H9 (cell line): ENCODE measurements at regions not wholly inside any gene's neighbourhood (a gene's known extent, or its start where the extent isn't known, plus 50 kb on each side); places are given as distances from the start of the nearest gene placed in this dataset.

Experiments
- DNase-seq: peaks from one replicate; pipeline ENCODE4 v3.0.0-alpha.2; 2017
- H2AFZ ChIP-seq: one replicate; pipeline ENCODE4 v1.6.1; 2013; ENCODE audit warnings: mild to moderate bottlenecking, low read length, control low read depth, moderate library complexity
- H2AK5ac ChIP-seq: 2 replicates; pipeline ENCODE4 v1.6.1; 2013; ENCODE audit warnings: low read length, control low read depth, mixed read lengths; ENCODE audit not compliant: insufficient read length
- H2BK120ac ChIP-seq: one replicate; pipeline ENCODE4 v1.6.1; 2013; ENCODE audit warnings: low read depth, mild to moderate bottlenecking, low read length, control low read depth, inconsistent platforms; ENCODE audit not compliant: poor library complexity, severe bottlenecking
- H2BK12ac ChIP-seq: 2 replicates; pipeline ENCODE4 v1.6.1; 2013; ENCODE audit warnings: low read length, control low read depth, mixed read lengths, low read depth; ENCODE audit not compliant: insufficient read length
- H2BK15ac ChIP-seq: 2 replicates; pipeline ENCODE4 v1.6.1; 2013; ENCODE audit warnings: low read depth, low read length, control low read depth
- H2BK20ac ChIP-seq: one replicate; pipeline ENCODE4 v1.6.1; 2013; ENCODE audit warnings: low read depth, mild to moderate bottlenecking, low read length, control low read depth, inconsistent platforms; ENCODE audit not compliant: poor library complexity, severe bottlenecking
- H2BK5ac ChIP-seq: 2 replicates; pipeline ENCODE4 v1.6.1; 2013; ENCODE audit warnings: low read length, control low read depth, mixed read lengths; ENCODE audit not compliant: insufficient read length
- H3K14ac ChIP-seq: 2 replicates; pipeline ENCODE4 v1.6.1; 2013; ENCODE audit warnings: low read length, control low read depth; ENCODE audit not compliant: insufficient read depth
- H3K18ac ChIP-seq: 2 replicates; pipeline ENCODE4 v1.6.1; 2013; ENCODE audit warnings: low read depth, mild to moderate bottlenecking, mixed read lengths, low read length, control low read depth; ENCODE audit not compliant: insufficient read length
- H3K23ac ChIP-seq: 2 replicates; pipeline ENCODE4 v1.6.1; 2013; ENCODE audit warnings: low read length, control low read depth, mixed read lengths, low read depth; ENCODE audit not compliant: insufficient read length
- H3K23me2 ChIP-seq: 2 replicates; pipeline ENCODE4 v1.6.1; 2013; ENCODE audit warnings: low read depth, mild to moderate bottlenecking, mixed read lengths, low read length, control low read depth; ENCODE audit not compliant: insufficient read length, poor library complexity, severe bottlenecking
- H3K27ac ChIP-seq: 2 replicates; pipeline ENCODE4 v1.5.1; 2013; ENCODE audit warnings: low read length, control low read depth, mixed read lengths, low read depth; ENCODE audit not compliant: insufficient read length
- H3K27me3 ChIP-seq: 2 replicates; pipeline ENCODE4 v1.6.1; 2013; ENCODE audit warnings: low read length, control low read depth, inconsistent platforms; ENCODE audit not compliant: insufficient read depth
- H3K4ac ChIP-seq: 2 replicates; pipeline ENCODE4 v1.6.1; 2013; ENCODE audit warnings: low read depth, mild to moderate bottlenecking, control low read depth, inconsistent platforms, low read length, moderate library complexity
- H3K4me1 ChIP-seq: 2 replicates; pipeline ENCODE4 v1.6.1; 2013; ENCODE audit warnings: low read length, control low read depth, inconsistent platforms; ENCODE audit not compliant: insufficient read depth
- H3K4me2 ChIP-seq: 2 replicates; pipeline ENCODE4 v1.6.1; 2013; ENCODE audit warnings: low read length, control low read depth, mixed read lengths; ENCODE audit not compliant: insufficient read length, insufficient read depth
- H3K56ac ChIP-seq: 2 replicates; pipeline ENCODE4 v1.6.1; 2013; ENCODE audit warnings: low read depth, mild to moderate bottlenecking, mixed read lengths, low read length, control low read depth; ENCODE audit not compliant: insufficient read length
- H3K79me1 ChIP-seq: 2 replicates; pipeline ENCODE4 v1.6.1; 2013; ENCODE audit warnings: low read depth, mild to moderate bottlenecking, moderate library complexity, low read length, control low read depth, inconsistent platforms; ENCODE audit not compliant: insufficient read depth, poor library complexity, severe bottlenecking
- H3K79me2 ChIP-seq: 2 replicates; pipeline ENCODE4 v1.6.1; 2013; ENCODE audit warnings: low read length, control low read depth, inconsistent platforms; ENCODE audit not compliant: insufficient read depth
- H3K9ac ChIP-seq: 2 replicates; pipeline ENCODE4 v1.6.1; 2013; ENCODE audit warnings: low read length, control low read depth, mixed read lengths; ENCODE audit not compliant: insufficient read length; ENCODE audit errors: extremely low read depth
- H3K9me3 ChIP-seq: one replicate; pipeline ENCODE4 v1.6.1; 2013; ENCODE audit warnings: low read depth, low read length, inconsistent platforms; ENCODE audit not compliant: control insufficient read depth
- H3T11ph ChIP-seq: one replicate; pipeline ENCODE4 v1.6.1; 2013; ENCODE audit warnings: mild to moderate bottlenecking, low read length, control low read depth, inconsistent platforms
- H4K20me1 ChIP-seq: one replicate; pipeline ENCODE4 v1.6.1; 2013; ENCODE audit not compliant: control insufficient read depth, insufficient read length, insufficient read depth
- H4K5ac ChIP-seq: 2 replicates; pipeline ENCODE4 v1.6.1; 2013; ENCODE audit warnings: low read depth, mild to moderate bottlenecking, mixed read lengths, low read length, control low read depth; ENCODE audit not compliant: insufficient read length
- H4K8ac ChIP-seq: replicated peaks from 2 replicates; pipeline ENCODE4 v1.6.1; 2013; ENCODE audit warnings: low read length, control low read depth, mixed read lengths, low read depth; ENCODE audit not compliant: insufficient read length
- H4K91ac ChIP-seq: 2 replicates; pipeline ENCODE4 v1.6.1; 2013; ENCODE audit warnings: low read depth, mild to moderate bottlenecking, moderate library complexity, mixed read lengths, low read length, control low read depth; ENCODE audit not compliant: insufficient read length
- H3K27ac Mint-ChIP-seq, 3 experiments: 2 replicates in 2 of 3; 3 replicates in 1 of 3; pipeline ENCODE4 v1.8.0; 2020 to 2021; ENCODE audit warnings: mixed read lengths in 3 of 3, mild to moderate bottlenecking in 1 of 3, moderate library complexity in 1 of 3
- H3K27me3 Mint-ChIP-seq: 2 replicates; pipeline ENCODE4 v1.8.0; 2021; ENCODE audit warnings: low read depth, mild to moderate bottlenecking, moderate library complexity, mixed read lengths
- H3K36me3 Mint-ChIP-seq, 3 experiments: 2 replicates in 2 of 3; 3 replicates in 1 of 3; pipeline ENCODE4 v1.8.0; 2020 to 2021; ENCODE audit warnings: low read depth in 3 of 3, mixed read lengths in 3 of 3; ENCODE audit not compliant: insufficient read depth in 1 of 3
- H3K4me1 Mint-ChIP-seq, 2 experiments: 2 replicates each; pipeline ENCODE4 v1.8.0; 2020; ENCODE audit warnings: mixed read lengths in 2 of 2
- H3K4me3 Mint-ChIP-seq, 2 experiments: 2 replicates in 1 of 2; 3 replicates in 1 of 2; pipeline ENCODE4 v1.8.0; 2020 to 2021; ENCODE audit warnings: mild to moderate bottlenecking in 2 of 2, mixed read lengths in 2 of 2, moderate library complexity in 1 of 2
- H3K9me3 Mint-ChIP-seq, 2 experiments: 2 replicates in 1 of 2; 3 replicates in 1 of 2; pipeline ENCODE4 v1.8.0; 2020; ENCODE audit warnings: mild to moderate bottlenecking in 2 of 2, mixed read lengths in 2 of 2, moderate library complexity in 1 of 2
- WGBS: extraction: QIAGEN DNeasy Blood & Tissue Kit; methylation state at CpG from one replicate; pipeline ENCODE4 v1.1.7; 2013; ENCODE audit warnings: missing lambda C conversion rate, low lambda C conversion rate, mixed read lengths; ENCODE audit not compliant: insufficient read length; ENCODE audit errors: extremely low coverage; 5-methylcytosine and 5-hydroxymethylcytosine counted together
- TF ChIP-seq, protein P1 (sequence below): fragments of 200-600 bp; sonication (generic); conservative IDR thresholded peaks from 3 replicates; pipeline ENCODE4 v1.8.0; 2021; ENCODE audit warnings: antibody characterized with exemption, mild to moderate bottlenecking

DNA sequence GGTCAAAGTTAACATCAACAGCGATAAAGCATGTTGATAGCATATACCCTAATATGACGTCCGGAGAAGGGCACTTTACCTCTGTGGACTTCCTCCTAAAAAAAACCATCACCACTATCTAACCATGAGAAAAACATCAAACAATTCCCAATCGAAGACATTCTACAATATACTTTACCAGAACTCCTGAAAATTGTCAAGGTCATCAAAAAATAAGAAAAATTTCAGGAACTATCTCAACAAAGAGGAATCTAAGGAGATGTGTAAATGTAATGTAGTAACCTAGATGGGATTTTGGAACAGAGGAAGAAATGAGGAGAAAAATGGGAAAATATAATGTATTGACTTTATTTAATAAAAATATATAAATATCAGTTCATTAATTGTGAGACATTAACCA is 1026.8 kb upstream of the MIR17HG start:
- no peak overlapping the region for H3K27ac ChIP-seq
- H4K20me1 ChIP-seq: no peaks in the 10 kb centered on the region
- H3K18ac ChIP-seq: no peak overlapping the region
- no peak overlapping the region for H4K5ac ChIP-seq
- no peak for DNase-seq
- no peaks in the 10 kb centered on the region for H3K36me3 Mint-ChIP-seq
- H2AK5ac ChIP-seq: no peak overlapping the region
- H3K9me3 ChIP-seq: no peaks in the 10 kb centered on the region
- no peak overlapping the region for H2BK12ac ChIP-seq
- H3K27ac Mint-ChIP-seq: no peak overlapping the region
- WGBS: no CpG with 5 or more reads among the region's 4 CpGs
- H3K4me1 ChIP-seq: no peaks in the 10 kb centered on the region
- H3K23me2 ChIP-seq: no peaks in the 10 kb centered on the region
- no peaks in the 10 kb centered on the region for H3K79me1 ChIP-seq
- no peak overlapping the region for H3K14ac ChIP-seq
- no peaks in the 10 kb centered on the region for H3K4me1 Mint-ChIP-seq
- H3T11ph ChIP-seq: no peak overlapping the region
- H3K79me2 ChIP-seq: no peaks in the 10 kb centered on the region
- no peak overlapping the region for H2BK120ac ChIP-seq
- TF ChIP-seq, protein P1, sequence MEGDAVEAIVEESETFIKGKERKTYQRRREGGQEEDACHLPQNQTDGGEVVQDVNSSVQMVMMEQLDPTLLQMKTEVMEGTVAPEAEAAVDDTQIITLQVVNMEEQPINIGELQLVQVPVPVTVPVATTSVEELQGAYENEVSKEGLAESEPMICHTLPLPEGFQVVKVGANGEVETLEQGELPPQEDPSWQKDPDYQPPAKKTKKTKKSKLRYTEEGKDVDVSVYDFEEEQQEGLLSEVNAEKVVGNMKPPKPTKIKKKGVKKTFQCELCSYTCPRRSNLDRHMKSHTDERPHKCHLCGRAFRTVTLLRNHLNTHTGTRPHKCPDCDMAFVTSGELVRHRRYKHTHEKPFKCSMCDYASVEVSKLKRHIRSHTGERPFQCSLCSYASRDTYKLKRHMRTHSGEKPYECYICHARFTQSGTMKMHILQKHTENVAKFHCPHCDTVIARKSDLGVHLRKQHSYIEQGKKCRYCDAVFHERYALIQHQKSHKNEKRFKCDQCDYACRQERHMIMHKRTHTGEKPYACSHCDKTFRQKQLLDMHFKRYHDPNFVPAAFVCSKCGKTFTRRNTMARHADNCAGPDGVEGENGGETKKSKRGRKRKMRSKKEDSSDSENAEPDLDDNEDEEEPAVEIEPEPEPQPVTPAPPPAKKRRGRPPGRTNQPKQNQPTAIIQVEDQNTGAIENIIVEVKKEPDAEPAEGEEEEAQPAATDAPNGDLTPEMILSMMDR: no peak
- H3K9ac ChIP-seq: no peak overlapping the region
- H2BK15ac ChIP-seq: no peak overlapping the region
- no peak overlapping the region for H3K4ac ChIP-seq
- no peak overlapping the region for H3K4me3 Mint-ChIP-seq
- H3K9me3 Mint-ChIP-seq: no peaks in the 10 kb centered on the region
- no peak overlapping the region for H4K8ac ChIP-seq
- H2BK20ac ChIP-seq: no peak overlapping the region
- no peaks in the 10 kb centered on the region for H3K27me3 ChIP-seq
- no peaks in the 10 kb centered on the region for H3K27me3 Mint-ChIP-seq
- H3K4me2 ChIP-seq: no peak overlapping the region
- H3K23ac ChIP-seq: no peak overlapping the region
- no peak overlapping the region for H2BK5ac ChIP-seq
- H4K91ac ChIP-seq: no peak overlapping the region
- H3K56ac ChIP-seq: no peak overlapping the region
- no peak overlapping the region for H2AFZ ChIP-seq
